ENCODE measurements at regions not wholly inside any gene's neighbourhood (a gene's known extent, or its start where the extent isn't known, plus 50 kb on each side); places are given as distances from the start of the nearest gene placed in this dataset.

- no peak for TF ChIP-seq CTCF (IDR thresholded peaks at IDR 0.05; ENCODE audit: low read depth, low read length, poor library complexity, severe bottlenecking)
- no peak for TF ChIP-seq EZH2phosphoT487 (IDR thresholded peaks at IDR 0.05; ENCODE audit: borderline replicate concordance, low read length)
Observed at GRCh38 chr2:36060133-36060532, 295.4 kb upstream of the CRIM1 start.
